OCI-LY1 (cell line): ENCODE measurements at regions not wholly inside any gene's neighbourhood (a gene's known extent, or its start where the extent isn't known, plus 50 kb on each side); places are given as distances from the start of the nearest gene placed in this dataset.

Source experiments
- H2AFZ ChIP-seq: fragments of 200-600 bp; sonication (generic), shearing (Covaris generic); 2 replicates; pipeline ENCODE4 v1.6.0; 2014; ENCODE audit warnings: antibody characterized with exemption, mild to moderate bottlenecking, low read length
- H3F3A ChIP-seq: fragments of 200-600 bp; sonication (generic), shearing (Covaris generic); 2 replicates; pipeline ENCODE4 v1.6.0; 2014; ENCODE audit warnings: mild to moderate bottlenecking, antibody characterized with exemption, low read length, moderate library complexity; ENCODE audit not compliant: insufficient read depth
- H3K27ac ChIP-seq: fragments of 200-600 bp; sonication (generic); 2 replicates; pipeline ENCODE4 v1.5.1; 2014; ENCODE audit warnings: low read length, mixed run types, mild to moderate bottlenecking, low read depth; ENCODE audit not compliant: poor library complexity, severe bottlenecking
- H3K27me3 ChIP-seq: fragments of 200-600 bp; sonication (generic); 2 replicates; pipeline ENCODE4 v1.6.0; 2014; ENCODE audit warnings: antibody characterized with exemption, mild to moderate bottlenecking, low read length, moderate library complexity; ENCODE audit not compliant: insufficient read depth
- H3K36me3 ChIP-seq: fragments of 200-600 bp; sonication (generic); 2 replicates; pipeline ENCODE4 v1.6.1; 2014; ENCODE audit warnings: mild to moderate bottlenecking, antibody characterized with exemption, low read length, moderate library complexity, mixed read lengths; ENCODE audit not compliant: insufficient read depth
- H3K4me1 ChIP-seq: fragments of 200-600 bp; sonication (generic); 2 replicates; pipeline ENCODE4 v1.5.1; 2014; ENCODE audit warnings: mild to moderate bottlenecking, low read length, moderate library complexity; ENCODE audit not compliant: insufficient read depth, severe bottlenecking
- H3K4me2 ChIP-seq: fragments of 200-600 bp; sonication (generic), shearing (Covaris generic); 2 replicates; pipeline ENCODE4 v1.6.1; 2014; ENCODE audit warnings: low read length
- H3K4me3 ChIP-seq: fragments of 200-600 bp; sonication (generic); 2 replicates; pipeline ENCODE4 v1.5.1; 2014; ENCODE audit warnings: low read length, low read depth, mild to moderate bottlenecking, mixed read lengths; ENCODE audit not compliant: poor library complexity, severe bottlenecking
- H3K79me2 ChIP-seq: fragments of 200-600 bp; shearing (Covaris generic); 2 replicates; pipeline ENCODE4 v1.6.1; 2016; ENCODE audit warnings: mixed run types, low read length, mixed read lengths; ENCODE audit not compliant: insufficient read depth
- H3K9ac ChIP-seq: fragments of 200-600 bp; sonication (generic), shearing (Covaris generic); 2 replicates; pipeline ENCODE4 v1.6.1; 2014; ENCODE audit warnings: mild to moderate bottlenecking, low read length, mixed read lengths
- H3K9me2 ChIP-seq: fragments of 200-600 bp; sonication (generic), shearing (Covaris generic); 2 replicates; pipeline ENCODE4 v1.6.1; 2014; ENCODE audit warnings: low read depth, mild to moderate bottlenecking, low read length, mixed read lengths
- H3K9me3 ChIP-seq: fragments of 200-600 bp; shearing (Covaris generic); 2 replicates; pipeline ENCODE4 v1.6.1; 2014; ENCODE audit warnings: low read length, mixed read lengths
- H4K20me1 ChIP-seq: fragments of 200-600 bp; sonication (generic), shearing (Covaris generic); 2 replicates; pipeline ENCODE4 v1.6.0; 2016; ENCODE audit warnings: mild to moderate bottlenecking, low read length; ENCODE audit not compliant: insufficient read depth
- EZH2 ChIP-seq: fragments of 200-600 bp; sonication (generic), shearing (Covaris generic); IDR thresholded peaks from 2 replicates; pipeline ENCODE4 v1.8.0; 2017; ENCODE audit warnings: borderline replicate concordance, mixed run types, mild to moderate bottlenecking, antibody characterized with exemption, low read length, moderate library complexity, mixed read lengths
- TF ChIP-seq, protein P1 (sequence below): fragments of 200-600 bp; sonication (generic), shearing (Covaris generic); IDR thresholded peaks from 2 replicates; pipeline ENCODE4 v1.5.1; 2017; ENCODE audit warnings: mild to moderate bottlenecking, antibody characterized with exemption, low read length, moderate library complexity, mixed read lengths

GRCh38 chr18:78587096-78587495 is 392.5 kb upstream of the SALL3 start:
- Histone ChIP-seq H2AFZ (no peak overlapping the region), H3K4me3 (no peak overlapping the region), H3K4me2 (no peak overlapping the region), H3K4me1 (no peaks in the 10 kb centered on the region), H3K79me2 (no peaks in the 10 kb centered on the region), H3K9ac (no peak overlapping the region), H3K27ac (no peak overlapping the region), H3K27me3 (no peaks in the 10 kb centered on the region; the same call in 1 of the 2 replicates), H3K9me3 (no peaks in the 10 kb centered on the region), H3K9me2 (no peaks in the 10 kb centered on the region), H3K36me3 (no peaks in the 10 kb centered on the region), H3F3A (no peaks in the 10 kb centered on the region), H4K20me1 (no peaks in the 10 kb centered on the region)
- TF ChIP-seq EZH2, result no peak
- TF ChIP-seq, protein P1, sequence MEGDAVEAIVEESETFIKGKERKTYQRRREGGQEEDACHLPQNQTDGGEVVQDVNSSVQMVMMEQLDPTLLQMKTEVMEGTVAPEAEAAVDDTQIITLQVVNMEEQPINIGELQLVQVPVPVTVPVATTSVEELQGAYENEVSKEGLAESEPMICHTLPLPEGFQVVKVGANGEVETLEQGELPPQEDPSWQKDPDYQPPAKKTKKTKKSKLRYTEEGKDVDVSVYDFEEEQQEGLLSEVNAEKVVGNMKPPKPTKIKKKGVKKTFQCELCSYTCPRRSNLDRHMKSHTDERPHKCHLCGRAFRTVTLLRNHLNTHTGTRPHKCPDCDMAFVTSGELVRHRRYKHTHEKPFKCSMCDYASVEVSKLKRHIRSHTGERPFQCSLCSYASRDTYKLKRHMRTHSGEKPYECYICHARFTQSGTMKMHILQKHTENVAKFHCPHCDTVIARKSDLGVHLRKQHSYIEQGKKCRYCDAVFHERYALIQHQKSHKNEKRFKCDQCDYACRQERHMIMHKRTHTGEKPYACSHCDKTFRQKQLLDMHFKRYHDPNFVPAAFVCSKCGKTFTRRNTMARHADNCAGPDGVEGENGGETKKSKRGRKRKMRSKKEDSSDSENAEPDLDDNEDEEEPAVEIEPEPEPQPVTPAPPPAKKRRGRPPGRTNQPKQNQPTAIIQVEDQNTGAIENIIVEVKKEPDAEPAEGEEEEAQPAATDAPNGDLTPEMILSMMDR, result no peak

DNA sequence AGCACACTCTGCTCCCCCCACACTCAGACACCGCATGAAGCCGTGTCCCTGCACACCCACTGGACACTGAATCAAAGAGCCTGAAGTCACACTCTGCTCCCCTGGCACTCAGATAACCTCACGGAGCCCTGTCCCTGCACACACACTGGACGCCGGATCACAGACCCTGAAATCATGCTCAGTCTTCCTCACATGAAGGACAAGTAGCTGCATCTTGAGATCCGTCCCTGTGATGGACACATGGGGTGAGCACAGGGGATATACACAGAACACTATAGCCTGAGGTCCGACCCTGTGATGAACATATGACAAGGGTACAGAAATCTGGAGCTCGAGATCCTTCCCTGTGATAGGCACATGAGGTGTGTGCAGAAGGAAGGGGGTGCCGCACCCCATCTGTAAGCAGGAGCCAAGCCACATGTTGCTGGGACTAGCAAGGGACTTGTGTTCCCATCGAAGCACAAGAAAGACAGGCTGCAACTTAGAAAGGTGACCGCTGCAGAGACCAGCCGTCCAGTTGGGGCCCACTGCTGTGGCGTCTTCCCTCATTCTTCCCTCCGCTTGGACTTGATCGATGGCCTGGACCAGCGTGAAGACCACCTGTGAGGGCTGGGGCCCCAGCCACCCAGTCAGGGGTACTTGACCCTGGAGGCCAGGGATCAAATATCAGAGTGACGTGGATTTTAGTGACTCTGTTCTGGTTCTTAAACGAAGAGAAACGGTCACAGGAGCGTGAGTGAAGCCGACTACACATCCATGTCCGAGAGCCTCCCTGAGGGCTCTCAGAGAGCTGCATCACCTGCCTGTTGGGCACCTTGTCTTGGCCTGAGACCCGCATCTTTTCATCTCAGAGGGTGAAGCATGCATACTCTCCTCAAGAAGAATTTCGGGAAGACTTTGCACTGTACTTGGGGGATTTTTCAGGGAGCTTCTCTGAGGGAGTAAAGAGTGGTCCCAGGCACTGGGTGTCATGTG is 391.7 kb upstream of the SALL3 start:
- Histone ChIP-seq H3K27me3 (no peaks in the 10 kb centered on the region; the same call in 1 of the 2 replicates), H3K79me2 (no peaks in the 10 kb centered on the region)

GRCh38 chr18:78589916-78590437 is 389.6 kb upstream of the SALL3 start:
- no peaks in the 10 kb centered on the region for H3F3A ChIP-seq
- no peaks in the 10 kb centered on the region for H3K4me1 ChIP-seq
- TF ChIP-seq EZH2, result no peak
- TF ChIP-seq, protein P1, result no peak
- H3K9me2 ChIP-seq, result no peaks in the 10 kb centered on the region
- H3K27me3 ChIP-seq, result no peaks in the 10 kb centered on the region; the same call in 1 of the 2 replicates
- H4K20me1 ChIP-seq, result no peaks in the 10 kb centered on the region
- H3K36me3 ChIP-seq, result no peaks in the 10 kb centered on the region
- H3K79me2 ChIP-seq, result no peaks in the 10 kb centered on the region
- no peak overlapping the region for H2AFZ ChIP-seq
- H3K4me3 ChIP-seq, result no peak overlapping the region
- no peak overlapping the region for H3K27ac ChIP-seq
- H3K9ac ChIP-seq, result no peak overlapping the region
- H3K9me3 ChIP-seq, result no peaks in the 10 kb centered on the region
- no peak overlapping the region for H3K4me2 ChIP-seq

More for the DNA sequence above, 391.7 kb upstream of the SALL3 start:
- Histone ChIP-seq H3K9me2 (no peaks in the 10 kb centered on the region), H3K9ac (no peak overlapping the region), H3K36me3 (no peaks in the 10 kb centered on the region), H3F3A (no peaks in the 10 kb centered on the region), H3K27ac (no peak overlapping the region), H2AFZ (no peak overlapping the region), H3K4me2 (no peak overlapping the region), H3K4me3 (no peak overlapping the region), H3K9me3 (no peaks in the 10 kb centered on the region), H3K4me1 (no peaks in the 10 kb centered on the region), H4K20me1 (no peaks in the 10 kb centered on the region)
- TF ChIP-seq EZH2, result no peak
- TF ChIP-seq, protein P1, result no peak
